Liver (tissue), 3 donors: ENCODE measurements at regions not wholly inside any gene's neighbourhood (a gene's known extent, or its start where the extent isn't known, plus 50 kb on each side); places are given as distances from the start of the nearest gene placed in this dataset.

ENCODE experiments used
- CTCF ChIP-seq: fragments of 150-350 bp; IDR thresholded peaks from 2 replicates; pipeline ENCODE4 v1.5.1; 2017; ENCODE audit warnings: improper control_type of control experiment, low read depth, low read length; ENCODE audit not compliant: missing input control
- EGR1 ChIP-seq, 2 donors: IDR thresholded peaks; 2 replicates each; pipeline ENCODE4 v1.6.1; 2016 to 2018; ENCODE audit warnings: antibody characterized with exemption in 2 of 2, low read depth in 2 of 2
- FOXA1 ChIP-seq: IDR thresholded peaks from 2 replicates; pipeline ENCODE4 v1.6.1; 2016; ENCODE audit warnings: antibody characterized with exemption
- FOXA2 ChIP-seq: IDR thresholded peaks from 2 replicates; pipeline ENCODE4 v1.6.1; 2016; ENCODE audit warnings: antibody characterized with exemption
- GABPA ChIP-seq, 2 donors: IDR thresholded peaks in 1 of 2; conservative IDR thresholded peaks in 1 of 2; 2 replicates each; pipeline ENCODE4 v1.6.1; 2016; ENCODE audit warnings: antibody characterized with exemption in 2 of 2, mild to moderate bottlenecking in 1 of 2, moderate library complexity in 1 of 2
- HNF4A ChIP-seq, 2 donors: conservative IDR thresholded peaks; 2 replicates each; pipeline ENCODE4 v1.6.1; 2016; ENCODE audit warnings: antibody characterized with exemption in 2 of 2, mild to moderate bottlenecking in 2 of 2
- MAX ChIP-seq: IDR thresholded peaks from 2 replicates; pipeline ENCODE4 v1.6.1; 2016; ENCODE audit warnings: antibody characterized with exemption
- RAD21 ChIP-seq, 2 donors: IDR thresholded peaks; 2 replicates each; pipeline ENCODE4 v1.6.1; 2016; ENCODE audit warnings: antibody characterized with exemption in 2 of 2, mild to moderate bottlenecking in 2 of 2
- REST ChIP-seq: IDR thresholded peaks from 2 replicates; pipeline ENCODE4 v1.6.1; 2016; ENCODE audit warnings: antibody characterized with exemption, mild to moderate bottlenecking
- RXRA ChIP-seq, 2 donors: IDR thresholded peaks; 2 replicates each; pipeline ENCODE4 v1.6.1; 2017 to 2018; ENCODE audit warnings: antibody characterized with exemption in 2 of 2, mild to moderate bottlenecking in 1 of 2
- SP1 ChIP-seq: IDR thresholded peaks from 2 replicates; pipeline ENCODE4 v1.6.1; 2018; ENCODE audit warnings: antibody characterized with exemption, mild to moderate bottlenecking
- donor health status: healthy.
- donor health status: healthy.

GRCh38 chr5:8057769-8058168, 188.8 kb downstream of the MTRR start:
- TF ChIP-seq CTCF (no peak), MAX (no peak), SP1 (no peak), REST (no peak), GABPA (IDR thresholded peaks at IDR 0.05 in 1 of 2, conservative IDR thresholded peaks at IDR 0.05 in 1 of 2) (no peak), RXRA (IDR thresholded peaks at IDR 0.05) (no peak), EGR1 (IDR thresholded peaks at IDR 0.05; ENCODE audit: low read depth in 2 of 2) (no peak), FOXA2 (no peak), HNF4A (conservative IDR thresholded peaks at IDR 0.05) (no peak), RAD21 (IDR thresholded peaks at IDR 0.05) (no peak), FOXA1 (no peak)
